ENCODE measurements at regions not wholly inside any gene's neighbourhood (a gene's known extent, or its start where the extent isn't known, plus 50 kb on each side); places are given as distances from the start of the nearest gene placed in this dataset.

GRCh38 chrX:69290292-69290691 lies 125.0 kb upstream of the PJA1 start:
- H3K9me3 ChIP-seq (ENCODE audit: control insufficient read depth, low read depth, low read length) = no peaks in the 10 kb centered on the region
- no CpG with 5 or more reads among the region's 8 CpGs for WGBS (ENCODE audit: insufficient coverage, low lambda C conversion rate)

GRCh38 chrX:69289793-69290123 lies 124.5 kb upstream of the PJA1 start:
- Histone ChIP-seq H3K4me3 (ENCODE audit: low read length) (no peak overlapping the region), H3K27ac (ENCODE audit: low read length) (no peak overlapping the region), H3K27me3 (ENCODE audit: control insufficient read depth, insufficient read depth, low read length) (no peaks in the 10 kb centered on the region), H3K9me3 (ENCODE audit: control insufficient read depth, low read depth, low read length) (no peaks in the 10 kb centered on the region), H3K4me1 (ENCODE audit: control insufficient read depth, insufficient read depth, low read length) (peaks cover 22% of the 10 kb centered on the region), H3K36me3 (ENCODE audit: control insufficient read depth, insufficient read depth, low read length) (no peaks in the 10 kb centered on the region)
- no peak for DNase-seq
- WGBS (ENCODE audit: insufficient coverage, low lambda C conversion rate) = no CpG with 5 or more reads among the region's 1 CpG

More at GRCh38 chrX:69290292-69290691, 125.0 kb upstream of the PJA1 start:
- peak overlapping the region; percentile 33 for H3K27ac ChIP-seq (ENCODE audit: low read length)
- no peaks in the 10 kb centered on the region for H3K36me3 ChIP-seq (ENCODE audit: control insufficient read depth, insufficient read depth, low read length)
- H3K4me3 ChIP-seq (ENCODE audit: low read length) = no peak overlapping the region
- no peaks in the 10 kb centered on the region for H3K27me3 ChIP-seq (ENCODE audit: control insufficient read depth, insufficient read depth, low read length)
- peaks cover 22% of the 10 kb centered on the region for H3K4me1 ChIP-seq (ENCODE audit: control insufficient read depth, insufficient read depth, low read length)
- DNase-seq = peak in 1 of 2 donors; percentile 32

GRCh38 chrX:69289046-69289792 lies 124.0 kb upstream of the PJA1 start:
- no peaks in the 10 kb centered on the region for H3K9me3 ChIP-seq (ENCODE audit: control insufficient read depth, low read depth, low read length)
- DNase-seq = no peak
- no peaks in the 10 kb centered on the region for H3K27me3 ChIP-seq (ENCODE audit: control insufficient read depth, insufficient read depth, low read length)
- WGBS (ENCODE audit: insufficient coverage, low lambda C conversion rate) = no CpG with 5 or more reads among the region's 11 CpGs
- H3K4me1 ChIP-seq (ENCODE audit: control insufficient read depth, insufficient read depth, low read length) = peaks cover 22% of the 10 kb centered on the region
- H3K27ac ChIP-seq (ENCODE audit: low read length) = no peak overlapping the region
- H3K4me3 ChIP-seq (ENCODE audit: low read length) = no peak overlapping the region
- H3K36me3 ChIP-seq (ENCODE audit: control insufficient read depth, insufficient read depth, low read length) = no peaks in the 10 kb centered on the region

GRCh38 chrX:69287095-69287494 lies 121.8 kb upstream of the PJA1 start:
- Histone ChIP-seq H3K27ac (ENCODE audit: low read length) (no peak overlapping the region), H3K27me3 (ENCODE audit: control insufficient read depth, insufficient read depth, low read length) (no peaks in the 10 kb centered on the region), H3K9me3 (ENCODE audit: control insufficient read depth, low read depth, low read length) (no peaks in the 10 kb centered on the region), H3K4me3 (ENCODE audit: low read length) (no peak overlapping the region), H3K4me1 (ENCODE audit: control insufficient read depth, insufficient read depth, low read length) (peaks cover 22% of the 10 kb centered on the region), H3K36me3 (ENCODE audit: control insufficient read depth, insufficient read depth, low read length) (no peaks in the 10 kb centered on the region)
- no CpG with 5 or more reads among the region's 3 CpGs for WGBS (ENCODE audit: insufficient coverage, low lambda C conversion rate)
- DNase-seq = no peak

GRCh38 chrX:69286565-69286906 lies 121.3 kb upstream of the PJA1 start:
- no peak overlapping the region for H3K4me3 ChIP-seq (ENCODE audit: low read length)
- H3K9me3 ChIP-seq (ENCODE audit: control insufficient read depth, low read depth, low read length) = no peaks in the 10 kb centered on the region
- no peaks in the 10 kb centered on the region for H3K27me3 ChIP-seq (ENCODE audit: control insufficient read depth, insufficient read depth, low read length)
- H3K36me3 ChIP-seq (ENCODE audit: control insufficient read depth, insufficient read depth, low read length) = no peaks in the 10 kb centered on the region
- H3K27ac ChIP-seq (ENCODE audit: low read length) = no peak overlapping the region
- peaks cover 22% of the 10 kb centered on the region for H3K4me1 ChIP-seq (ENCODE audit: control insufficient read depth, insufficient read depth, low read length)
- no CpG with 5 or more reads among the region's 6 CpGs for WGBS (ENCODE audit: insufficient coverage, low lambda C conversion rate)
- DNase-seq = no peak

- no peaks in the 10 kb centered on the region for H3K36me3 ChIP-seq (ENCODE audit: control insufficient read depth, insufficient read depth, low read length)
- H3K4me3 ChIP-seq (ENCODE audit: low read length) = peak overlapping the region; percentile 33
- no peaks in the 10 kb centered on the region for H3K9me3 ChIP-seq (ENCODE audit: control insufficient read depth, low read depth, low read length)
- no CpG with 5 or more reads among the region's 31 CpGs for WGBS (ENCODE audit: insufficient coverage, low lambda C conversion rate)
- peak overlapping the region; percentile 47 for H3K27ac ChIP-seq (ENCODE audit: low read length)
- peak; percentile 56 to 59 for DNase-seq
- H3K4me1 ChIP-seq (ENCODE audit: control insufficient read depth, insufficient read depth, low read length) = peaks cover 22% of the 10 kb centered on the region
- H3K27me3 ChIP-seq (ENCODE audit: control insufficient read depth, insufficient read depth, low read length) = no peaks in the 10 kb centered on the region
Observed at GRCh38 chrX:69285881-69286564, 120.8 kb upstream of the PJA1 start.

- peak overlapping the region; percentile 47 for H3K27ac ChIP-seq (ENCODE audit: low read length)
- peaks cover 18% of the 10 kb centered on the region for H3K4me1 ChIP-seq (ENCODE audit: control insufficient read depth, insufficient read depth, low read length)
- no peaks in the 10 kb centered on the region for H3K27me3 ChIP-seq (ENCODE audit: control insufficient read depth, insufficient read depth, low read length)
- no peaks in the 10 kb centered on the region for H3K9me3 ChIP-seq (ENCODE audit: control insufficient read depth, low read depth, low read length)
- H3K36me3 ChIP-seq (ENCODE audit: control insufficient read depth, insufficient read depth, low read length) = no peaks in the 10 kb centered on the region
- peak in 1 of 2 donors; percentile 29 for DNase-seq
- WGBS (ENCODE audit: insufficient coverage, low lambda C conversion rate) = no CpG with 5 or more reads among the region's 10 CpGs
- H3K4me3 ChIP-seq (ENCODE audit: low read length) = peak overlapping the region; percentile 33
Observed at GRCh38 chrX:69285401-69285877, 120.2 kb upstream of the PJA1 start.

- no peaks in the 10 kb centered on the region for H3K27me3 ChIP-seq (ENCODE audit: control insufficient read depth, insufficient read depth, low read length)
- H3K36me3 ChIP-seq (ENCODE audit: control insufficient read depth, insufficient read depth, low read length) = no peaks in the 10 kb centered on the region
- WGBS (ENCODE audit: insufficient coverage, low lambda C conversion rate) = no CpG with 5 or more reads among the region's 8 CpGs
- no peak overlapping the region for H3K4me3 ChIP-seq (ENCODE audit: low read length)
- H3K27ac ChIP-seq (ENCODE audit: low read length) = no peak overlapping the region
- no peak for DNase-seq
- peaks cover 11% of the 10 kb centered on the region for H3K4me1 ChIP-seq (ENCODE audit: control insufficient read depth, insufficient read depth, low read length)
- no peaks in the 10 kb centered on the region for H3K9me3 ChIP-seq (ENCODE audit: control insufficient read depth, low read depth, low read length)
Observed at GRCh38 chrX:69284491-69284890, 119.2 kb upstream of the PJA1 start.

GRCh38 chrX:69282893-69283690 lies 117.8 kb upstream of the PJA1 start:
- no CpG with 5 or more reads among the region's 10 CpGs for WGBS (ENCODE audit: insufficient coverage, low lambda C conversion rate)
- Histone ChIP-seq H3K27ac (ENCODE audit: low read length) (no peak overlapping the region), H3K27me3 (ENCODE audit: control insufficient read depth, insufficient read depth, low read length) (no peaks in the 10 kb centered on the region), H3K4me3 (ENCODE audit: low read length) (no peak overlapping the region), H3K9me3 (ENCODE audit: control insufficient read depth, low read depth, low read length) (no peaks in the 10 kb centered on the region), H3K36me3 (ENCODE audit: control insufficient read depth, insufficient read depth, low read length) (no peaks in the 10 kb centered on the region), H3K4me1 (ENCODE audit: control insufficient read depth, insufficient read depth, low read length) (peaks cover 14% of the 10 kb centered on the region)
- DNase-seq = no peak

GRCh38 chrX:69280933-69281332 lies 115.7 kb upstream of the PJA1 start:
- no peaks in the 10 kb centered on the region for H3K36me3 ChIP-seq (ENCODE audit: control insufficient read depth, insufficient read depth, low read length)
- H3K27me3 ChIP-seq (ENCODE audit: control insufficient read depth, insufficient read depth, low read length) = no peaks in the 10 kb centered on the region
- H3K9me3 ChIP-seq (ENCODE audit: control insufficient read depth, low read depth, low read length) = no peaks in the 10 kb centered on the region
- no peak overlapping the region for H3K4me3 ChIP-seq (ENCODE audit: low read length)
- WGBS (ENCODE audit: insufficient coverage, low lambda C conversion rate) = no CpG with 5 or more reads among the region's 4 CpGs
- DNase-seq = peak in 1 of 2 donors; percentile 26
- peaks cover 12% of the 10 kb centered on the region for H3K4me1 ChIP-seq (ENCODE audit: control insufficient read depth, insufficient read depth, low read length)
- H3K27ac ChIP-seq (ENCODE audit: low read length) = no peak overlapping the region
